Uterus (tissue), 2 donors: ENCODE measurements at regions not wholly inside any gene's neighbourhood (a gene's known extent, or its start where the extent isn't known, plus 50 kb on each side); places are given as distances from the start of the nearest gene placed in this dataset.

ENCODE experiments used
- CTCF ChIP-seq, 4 experiments: fragments of 200-600 bp in 2 of 4; fragments of 450-650 bp in 2 of 4; sonication (generic) in 2 of 4; IDR thresholded peaks; one replicate each; pipeline ENCODE4 v1.5.1; 2016 to 2019; ENCODE audit warnings: antibody characterized with exemption in 4 of 4, mild to moderate bottlenecking in 2 of 4, moderate library complexity in 1 of 4
- POLR2A ChIP-seq, 2 donors: fragments of 450-650 bp; IDR thresholded peaks; one replicate each; pipeline ENCODE4 v1.6.1; 2016; ENCODE audit warnings: antibody characterized with exemption in 2 of 2, mild to moderate bottlenecking in 1 of 2, moderate library complexity in 1 of 2

DNA sequence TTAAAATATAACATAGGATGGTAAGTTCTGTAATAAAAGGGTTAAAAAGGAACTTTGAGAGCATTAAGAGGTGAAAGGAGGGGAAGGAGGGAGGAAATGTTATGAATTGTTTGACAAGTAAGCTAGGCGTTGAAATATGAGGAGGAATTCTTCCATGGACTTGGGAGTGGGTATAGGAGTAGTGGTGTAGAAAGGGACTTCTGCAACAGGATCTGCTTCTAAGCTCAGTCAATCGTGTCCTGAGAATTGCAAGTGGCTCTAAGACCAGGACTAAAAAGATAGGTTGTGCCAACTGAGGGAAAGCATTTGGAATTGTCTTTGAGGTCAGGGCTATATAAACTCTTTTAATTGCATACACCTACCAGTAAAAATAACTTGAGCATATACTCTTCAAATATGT is 74.1 kb upstream of the SLC38A2 start:
- TF ChIP-seq CTCF (IDR thresholded peaks at IDR 0.05) (no peak), POLR2A (IDR thresholded peaks at IDR 0.05) (no peak)
